ENCODE measurements at regions not wholly inside any gene's neighbourhood (a gene's known extent, or its start where the extent isn't known, plus 50 kb on each side); places are given as distances from the start of the nearest gene placed in this dataset.

DNA sequence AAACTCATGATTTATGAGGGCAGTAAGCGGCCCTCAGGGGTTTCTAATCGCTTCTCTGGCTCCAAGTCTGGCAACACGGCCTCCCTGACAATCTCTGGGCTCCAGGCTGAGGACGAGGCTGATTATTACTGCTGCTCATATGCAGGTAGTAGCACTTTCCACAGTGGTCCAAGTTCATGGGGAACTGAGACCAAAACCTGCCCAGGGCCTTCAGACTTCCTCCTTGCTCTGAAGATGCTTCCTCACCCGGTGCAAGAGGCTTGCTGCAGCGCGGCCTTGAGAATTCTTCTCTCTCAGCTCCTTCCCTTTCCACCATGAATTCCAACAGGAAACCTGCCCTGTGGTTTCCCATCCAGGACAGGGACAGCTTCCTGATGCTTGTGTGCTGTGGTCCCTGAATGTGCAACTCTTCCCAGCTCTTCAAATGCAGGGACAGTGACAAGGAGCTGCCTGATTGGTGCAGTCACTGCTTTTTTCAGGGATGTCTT lies 53.9 kb downstream of the GGTLC2 start:
- no peak overlapping the region for H2BK12ac ChIP-seq (ENCODE audit: insufficient read length, low read depth, low read length)
- H3K4me1 ChIP-seq (ENCODE audit: insufficient read depth, low read length), result no peaks in the 10 kb centered on the region
- no peak overlapping the region for H2BK15ac ChIP-seq (ENCODE audit: low read depth, low read length)
- H3K9me3 ChIP-seq (ENCODE audit: control insufficient read depth, low read depth, low read length), result no peaks in the 10 kb centered on the region
- H3K4ac ChIP-seq (ENCODE audit: low read depth, low read length), result no peak overlapping the region
- H2BK5ac ChIP-seq (ENCODE audit: insufficient read length, low read length), result no peak overlapping the region
- WGBS (ENCODE audit: extremely low coverage, insufficient read length, low lambda C conversion rate), result no CpG with 5 or more reads among the region's 7 CpGs
- Mint-ChIP-seq H3K27ac (no peak overlapping the region), H3K4me3 (no peak overlapping the region), H3K36me3 (ENCODE audit: insufficient read depth in 1 of 3, low read depth in 3 of 3) (no peaks in the 10 kb centered on the region), H3K27me3 (ENCODE audit: low read depth) (peaks cover 99% of the 10 kb centered on the region), H3K4me1 (no peaks in the 10 kb centered on the region), H3K9me3 (no peaks in the 10 kb centered on the region)
- H3K27ac ChIP-seq (ENCODE audit: insufficient read length, low read depth, low read length), result no peak overlapping the region
- no peaks in the 10 kb centered on the region for H4K20me1 ChIP-seq (ENCODE audit: control insufficient read depth, insufficient read depth, insufficient read length)
- H4K8ac ChIP-seq (replicated peaks; ENCODE audit: insufficient read length, low read depth, low read length), result no peak overlapping the region
- H3K9ac ChIP-seq (ENCODE audit: extremely low read depth, insufficient read length, low read length), result no peak overlapping the region
- H3K79me1 ChIP-seq (ENCODE audit: insufficient read depth, low read depth, low read length, poor library complexity, severe bottlenecking), result no peaks in the 10 kb centered on the region
- H3K27me3 ChIP-seq (ENCODE audit: insufficient read depth, low read length), result peaks cover 15% of the 10 kb centered on the region; the same call in 1 of the 2 replicates
- no peak overlapping the region for H3K14ac ChIP-seq (ENCODE audit: insufficient read depth, low read length)
- H3K23me2 ChIP-seq (ENCODE audit: insufficient read length, low read depth, low read length, poor library complexity, severe bottlenecking), result no peaks in the 10 kb centered on the region
- H4K91ac ChIP-seq (ENCODE audit: insufficient read length, low read depth, low read length), result no peak overlapping the region
- H3K56ac ChIP-seq (ENCODE audit: insufficient read length, low read depth, low read length), result no peak overlapping the region
- no peak for DNase-seq
- no peak overlapping the region for H2BK20ac ChIP-seq (ENCODE audit: low read depth, low read length, poor library complexity, severe bottlenecking)
- H3K79me2 ChIP-seq (ENCODE audit: insufficient read depth, low read length), result no peaks in the 10 kb centered on the region
- no peak overlapping the region for H2AFZ ChIP-seq (ENCODE audit: low read length)
- H3K23ac ChIP-seq (ENCODE audit: insufficient read length, low read depth, low read length), result no peak overlapping the region
- H3K18ac ChIP-seq (ENCODE audit: insufficient read length, low read depth, low read length), result no peak overlapping the region
- H2BK120ac ChIP-seq (ENCODE audit: low read depth, low read length, poor library complexity, severe bottlenecking), result no peak overlapping the region
- no peak overlapping the region for H3K4me2 ChIP-seq (ENCODE audit: insufficient read depth, insufficient read length, low read length)
- TF ChIP-seq, protein P1, sequence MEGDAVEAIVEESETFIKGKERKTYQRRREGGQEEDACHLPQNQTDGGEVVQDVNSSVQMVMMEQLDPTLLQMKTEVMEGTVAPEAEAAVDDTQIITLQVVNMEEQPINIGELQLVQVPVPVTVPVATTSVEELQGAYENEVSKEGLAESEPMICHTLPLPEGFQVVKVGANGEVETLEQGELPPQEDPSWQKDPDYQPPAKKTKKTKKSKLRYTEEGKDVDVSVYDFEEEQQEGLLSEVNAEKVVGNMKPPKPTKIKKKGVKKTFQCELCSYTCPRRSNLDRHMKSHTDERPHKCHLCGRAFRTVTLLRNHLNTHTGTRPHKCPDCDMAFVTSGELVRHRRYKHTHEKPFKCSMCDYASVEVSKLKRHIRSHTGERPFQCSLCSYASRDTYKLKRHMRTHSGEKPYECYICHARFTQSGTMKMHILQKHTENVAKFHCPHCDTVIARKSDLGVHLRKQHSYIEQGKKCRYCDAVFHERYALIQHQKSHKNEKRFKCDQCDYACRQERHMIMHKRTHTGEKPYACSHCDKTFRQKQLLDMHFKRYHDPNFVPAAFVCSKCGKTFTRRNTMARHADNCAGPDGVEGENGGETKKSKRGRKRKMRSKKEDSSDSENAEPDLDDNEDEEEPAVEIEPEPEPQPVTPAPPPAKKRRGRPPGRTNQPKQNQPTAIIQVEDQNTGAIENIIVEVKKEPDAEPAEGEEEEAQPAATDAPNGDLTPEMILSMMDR (conservative IDR thresholded peaks at IDR 0.05), result no peak
- H4K5ac ChIP-seq (ENCODE audit: insufficient read length, low read depth, low read length), result no peak overlapping the region
- no peak overlapping the region for H2AK5ac ChIP-seq (ENCODE audit: insufficient read length, low read length)
- H3T11ph ChIP-seq (ENCODE audit: low read length), result no peak overlapping the region
